AG09319 (cell line): ENCODE measurements at regions not wholly inside any gene's neighbourhood (a gene's known extent, or its start where the extent isn't known, plus 50 kb on each side); places are given as distances from the start of the nearest gene placed in this dataset.

ENCODE experiments used
- DNase-seq: peaks from one replicate; pipeline ENCODE4 v3.0.0-alpha.2; 2010; ENCODE audit warnings: low read depth; ENCODE audit errors: extremely low read depth
- CTCF ChIP-seq: IDR thresholded peaks from 2 replicates; pipeline ENCODE4 v1.5.1; 2011; ENCODE audit warnings: low read depth, mild to moderate bottlenecking, inconsistent platforms, low read length, moderate library complexity

GRCh38 chr6:139823099-139823807, 448.8 kb upstream of the CITED2 start:
- no peak for DNase-seq
- no peak for TF ChIP-seq CTCF

GRCh38 chr6:139821676-139822223, 447.3 kb upstream of the CITED2 start:
- no peak for TF ChIP-seq CTCF
- DNase-seq = no peak

GRCh38 chr6:139820210-139820609, 445.8 kb upstream of the CITED2 start:
- DNase-seq = no peak
- no peak for TF ChIP-seq CTCF

GRCh38 chr6:139819776-139820175, 445.3 kb upstream of the CITED2 start:
- no peak for DNase-seq
- no peak for TF ChIP-seq CTCF

GRCh38 chr6:139812939-139813338, 438.5 kb upstream of the CITED2 start:
- no peak for DNase-seq
- no peak for TF ChIP-seq CTCF

- no peak for TF ChIP-seq CTCF
- DNase-seq = no peak
These were observed 427.3 kb upstream of the CITED2 start for GRCh38 chr6:139801571-139802321.

GRCh38 chr6:139800837-139801236, 426.4 kb upstream of the CITED2 start:
- DNase-seq = no peak

More at GRCh38 chr6:139800837-139801236, 426.4 kb upstream of the CITED2 start:
- no peak for TF ChIP-seq CTCF
